ENCODE measurements at regions not wholly inside any gene's neighbourhood (a gene's known extent, or its start where the extent isn't known, plus 50 kb on each side); places are given as distances from the start of the nearest gene placed in this dataset.
"Not testable (repeated sequence)": the region's sequence is repeated elsewhere in the genome, so short reads cannot be mapped to it uniquely, and the experiment has no call there.

- no peak for FAIRE-seq
Observed at GRCh38 chr2:8107621-8108378, 574.1 kb upstream of the ID2 start.

- FAIRE-seq, result no peak
Observed at GRCh38 chr2:8110716-8111115, 571.1 kb upstream of the ID2 start.

- FAIRE-seq, result no peak
Observed at GRCh38 chr2:8111193-8111592, 570.7 kb upstream of the ID2 start.

GRCh38 chr2:8115456-8115855, 566.4 kb upstream of the ID2 start:
- FAIRE-seq, result no peak

- no peak for FAIRE-seq
Observed at GRCh38 chr2:8115966-8116365, 565.9 kb upstream of the ID2 start.

- no peak for FAIRE-seq
Observed at GRCh38 chr2:8116661-8117060, 565.2 kb upstream of the ID2 start.

GRCh38 chr2:8118940-8119781, 562.7 kb upstream of the ID2 start:
- no peak for FAIRE-seq

GRCh38 chr2:8119782-8120505, 561.9 kb upstream of the ID2 start:
- no peak for FAIRE-seq

- no peak for FAIRE-seq
Observed at GRCh38 chr2:8120506-8120860, 561.4 kb upstream of the ID2 start.

GRCh38 chr2:8121022-8121825, 560.6 kb upstream of the ID2 start:
- FAIRE-seq, result no peak

- FAIRE-seq, result no peak
Observed at GRCh38 chr2:8121826-8122513, 559.9 kb upstream of the ID2 start.

- FAIRE-seq, result no peak
Observed at GRCh38 chr2:8122520-8122919, 559.3 kb upstream of the ID2 start.

GRCh38 chr2:8123464-8123863, 558.4 kb upstream of the ID2 start:
- no peak for FAIRE-seq

GRCh38 chr2:8125741-8126711, 555.8 kb upstream of the ID2 start:
- no peak for FAIRE-seq

- no peak for FAIRE-seq
Observed at GRCh38 chr2:8126783-8127182, 555.1 kb upstream of the ID2 start.

GRCh38 chr2:8131423-8131822, 550.4 kb upstream of the ID2 start:
- not testable (repeated sequence) for FAIRE-seq

GRCh38 chr2:8132351-8132831, 549.5 kb upstream of the ID2 start:
- no peak for FAIRE-seq

- no peak for FAIRE-seq
Observed at GRCh38 chr2:8132879-8133278, 549.0 kb upstream of the ID2 start.

- no peak for FAIRE-seq
Observed at GRCh38 chr2:8133363-8133762, 548.5 kb upstream of the ID2 start.

GRCh38 chr2:8133913-8134472, 547.9 kb upstream of the ID2 start:
- FAIRE-seq, result no peak
